Esophagus squamous epithelium (tissue), 4 donors: ENCODE measurements at regions not wholly inside any gene's neighbourhood (a gene's known extent, or its start where the extent isn't known, plus 50 kb on each side); places are given as distances from the start of the nearest gene placed in this dataset.

Experiments used
- CTCF ChIP-seq, 6 experiments: fragments of 450-650 bp in 4 of 6; fragments of 200-600 bp in 2 of 6; sonication (generic) in 2 of 6; IDR thresholded peaks; one replicate each; pipeline ENCODE4 v1.5.1; 2016 to 2019; ENCODE audit warnings: antibody characterized with exemption in 6 of 6, mild to moderate bottlenecking in 4 of 6, moderate library complexity in 4 of 6
- POLR2A ChIP-seq, 4 donors: fragments of 450-650 bp; IDR thresholded peaks; one replicate each; pipeline ENCODE4 v1.6.1; 2017; ENCODE audit warnings: antibody characterized with exemption in 4 of 4, mild to moderate bottlenecking in 4 of 4, moderate library complexity in 3 of 4

GRCh38 chr6:103081876-103082630 is 1688.5 kb downstream of the GRIK2 start:
- TF ChIP-seq POLR2A (IDR thresholded peaks at IDR 0.05) (no peak), CTCF (IDR thresholded peaks at IDR 0.05) (no peak)
